RPMI8226 (cell line): ENCODE measurements at regions not wholly inside any gene's neighbourhood (a gene's known extent, or its start where the extent isn't known, plus 50 kb on each side); places are given as distances from the start of the nearest gene placed in this dataset.

Experiments
- DNase-seq: peaks from one replicate; pipeline ENCODE4 v3.0.0-alpha.2; 2015

DNA sequence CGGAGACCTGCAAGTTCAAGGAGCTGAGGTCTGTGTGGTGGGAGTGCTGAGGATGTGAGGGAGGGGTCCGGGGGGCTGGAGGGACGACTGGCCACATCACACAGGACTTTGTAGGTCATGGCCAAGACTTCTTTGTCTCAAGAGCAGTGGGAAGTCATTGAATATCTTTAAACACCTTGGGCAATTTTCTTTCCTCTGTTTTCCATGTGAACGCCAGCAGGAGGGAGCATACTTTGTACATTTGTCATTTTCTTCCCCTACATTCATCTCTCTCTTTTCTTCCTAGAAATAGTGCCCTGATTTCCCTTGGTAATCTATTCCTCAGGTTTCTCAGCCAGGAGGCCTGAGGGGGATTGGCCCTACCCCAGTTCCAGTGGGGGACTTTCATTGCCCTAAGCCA is 153.7 kb upstream of the MSX2 start:
- DNase-seq, result no peak

DNA sequence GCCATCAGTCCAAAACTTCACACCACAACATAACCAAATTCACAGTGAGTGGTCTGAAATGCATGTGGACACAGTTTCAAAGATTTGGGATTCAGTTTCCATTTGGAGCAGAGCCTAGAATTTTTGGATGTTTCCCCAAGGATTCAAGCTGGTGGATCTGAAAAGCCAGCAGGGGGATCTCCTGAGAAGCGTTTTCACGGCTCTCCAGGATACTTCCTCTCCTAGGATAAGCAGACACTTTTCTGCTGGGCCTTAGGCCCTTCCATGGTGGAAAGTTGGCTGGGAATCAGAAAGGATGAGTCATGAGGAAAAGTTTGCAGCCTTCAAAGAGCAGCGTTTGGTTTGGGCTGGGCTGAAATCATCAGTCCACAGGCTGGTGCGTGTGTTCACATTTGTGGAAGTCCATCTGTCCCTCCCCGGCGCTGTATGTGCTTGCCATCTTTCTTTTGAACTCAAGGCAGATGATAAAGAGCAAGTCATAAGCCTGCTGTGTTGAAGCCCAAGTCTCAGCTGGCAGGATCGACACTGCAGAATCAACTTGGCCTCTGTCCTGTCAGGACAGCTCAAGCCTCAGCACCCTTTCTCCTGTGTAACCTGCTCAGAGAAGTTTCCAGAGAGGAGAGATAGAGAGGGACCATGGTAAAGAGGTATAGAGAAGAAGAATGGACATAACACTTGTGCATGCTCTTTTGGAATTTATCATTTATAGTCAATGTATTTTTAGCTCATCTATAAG is 152.6 kb upstream of the MSX2 start:
- no peak for DNase-seq

DNA sequence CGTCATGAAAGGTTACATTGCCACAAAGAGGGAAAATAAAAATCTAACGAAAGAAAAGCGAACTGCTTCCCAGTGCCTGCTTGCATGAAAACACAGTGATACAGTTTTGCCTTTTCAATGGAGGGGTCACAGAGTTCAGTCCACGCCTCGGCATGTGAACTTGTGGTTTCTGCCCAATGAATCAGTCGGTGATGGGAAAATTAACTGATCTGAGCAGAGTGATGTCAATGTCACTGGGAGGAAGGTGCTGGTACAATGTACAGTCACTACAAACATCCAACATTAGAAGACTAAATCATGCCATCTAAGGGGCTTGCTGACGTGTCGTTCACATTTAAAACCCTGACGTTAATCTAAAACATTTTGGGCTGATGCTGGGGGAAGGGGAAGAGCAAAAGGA is 151.8 kb upstream of the MSX2 start:
- DNase-seq, result no peak

DNA sequence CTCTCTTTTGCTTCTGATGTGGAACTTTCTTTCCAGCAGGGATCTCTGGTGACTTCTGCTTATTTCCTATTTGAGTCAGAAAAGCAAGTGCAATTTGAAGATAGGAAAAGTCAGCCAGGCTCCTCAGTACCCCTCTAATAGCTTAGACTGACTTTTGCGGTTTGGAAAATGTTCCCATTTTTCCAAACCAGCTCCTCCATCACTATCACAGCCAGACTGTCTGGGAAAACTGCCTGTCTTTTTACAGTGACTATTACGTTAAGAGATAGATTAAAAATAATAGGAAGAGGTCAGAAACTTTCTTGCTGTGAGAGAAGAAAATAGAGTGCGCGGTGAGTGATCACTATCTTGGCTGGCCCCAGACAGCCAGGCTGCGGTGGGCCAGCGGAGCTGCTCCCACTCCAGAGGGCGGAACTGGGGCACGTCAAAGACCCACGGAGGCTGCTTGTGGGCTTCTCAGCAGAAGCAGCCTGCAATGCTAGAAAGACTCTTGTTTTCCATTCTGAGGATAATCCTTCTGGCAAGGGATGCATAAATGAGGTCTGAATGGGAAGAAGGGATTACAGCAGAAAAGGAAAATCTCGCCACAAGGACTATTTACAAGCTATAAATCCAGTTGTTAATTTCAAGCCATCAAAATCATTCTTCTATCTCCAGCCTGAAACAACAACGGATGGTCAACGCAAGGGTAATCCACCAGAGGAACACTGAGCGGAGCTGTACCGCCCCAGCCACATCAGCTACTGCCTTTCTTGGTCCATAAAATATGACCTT is 151.0 kb upstream of the MSX2 start:
- DNase-seq, result no peak

DNA sequence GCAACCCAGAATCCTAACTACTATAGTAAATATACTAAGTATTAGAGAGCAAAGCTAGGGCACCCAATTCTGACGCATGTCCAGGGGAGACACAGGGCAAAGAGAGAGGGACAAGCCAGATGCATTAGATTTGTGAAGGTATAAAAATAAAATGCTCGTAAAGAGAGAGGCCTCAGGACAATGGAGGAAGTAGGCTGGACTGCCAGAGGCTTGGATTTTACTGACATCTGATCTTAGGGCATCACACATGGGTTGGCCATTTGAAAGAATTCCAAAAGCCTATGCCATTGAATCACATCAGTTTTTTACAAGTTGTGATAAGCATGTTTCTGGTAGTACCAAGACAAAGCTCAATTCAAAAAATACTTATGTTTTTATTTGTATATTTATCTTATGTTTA is 149.3 kb upstream of the MSX2 start:
- no peak for DNase-seq

DNA sequence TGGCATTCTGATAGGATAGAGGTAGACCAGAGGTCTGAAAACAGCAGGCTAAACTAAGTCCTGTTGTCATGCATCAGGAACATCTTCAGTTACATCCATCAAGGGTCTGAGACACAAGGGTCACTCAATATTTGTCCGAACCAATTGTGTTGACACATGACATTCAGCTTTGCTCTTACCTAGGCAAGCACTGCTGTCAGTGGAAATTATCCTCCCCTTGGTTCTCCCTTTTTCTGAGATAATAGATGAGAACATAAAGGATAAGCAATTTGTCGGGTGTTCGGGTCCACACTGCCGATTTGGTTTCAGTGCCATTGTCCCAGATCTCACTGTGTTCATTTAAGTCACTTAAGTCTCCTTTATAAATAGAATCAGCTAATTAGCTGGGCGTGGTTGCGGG is 148.3 kb upstream of the MSX2 start:
- no peak for DNase-seq

DNA sequence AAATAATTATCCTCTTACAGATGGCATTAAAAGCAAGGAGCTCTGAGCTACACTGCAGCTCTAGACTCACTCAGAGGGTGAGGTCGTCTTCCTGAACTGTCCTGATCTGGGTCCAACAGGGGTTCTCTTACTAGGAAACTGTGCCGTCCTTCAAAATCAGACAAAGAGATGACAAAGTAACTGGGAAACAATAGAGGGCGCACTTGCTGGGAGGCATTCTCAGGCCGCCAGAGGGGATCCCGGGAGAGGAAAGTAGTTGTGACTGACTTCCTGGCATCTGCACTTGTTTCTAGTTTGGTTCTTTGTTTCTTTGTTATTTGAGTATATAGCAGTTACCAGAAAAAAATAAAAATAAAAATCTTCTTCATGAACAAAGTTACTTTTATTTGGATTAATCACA is 142.9 kb upstream of the MSX2 start:
- no peak for DNase-seq

DNA sequence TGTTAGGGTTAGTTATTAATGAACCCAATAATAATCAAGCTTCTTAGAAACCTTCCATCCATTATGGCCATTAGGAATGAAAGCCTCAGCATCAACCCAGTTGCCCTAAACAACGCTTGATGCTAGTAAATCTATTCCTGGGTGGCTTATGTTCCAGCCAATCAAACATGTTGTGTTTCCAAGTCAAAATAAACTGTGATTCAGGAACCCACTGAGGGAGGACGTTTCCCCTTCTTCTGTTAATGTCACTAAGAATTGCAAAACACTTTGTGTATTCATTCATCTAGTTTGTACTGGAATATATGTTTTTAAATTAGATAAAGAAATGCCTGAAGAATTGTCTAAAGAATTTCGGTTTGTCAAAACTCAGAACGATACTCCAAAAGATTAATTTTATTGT is 142.5 kb upstream of the MSX2 start:
- DNase-seq, result no peak

DNA sequence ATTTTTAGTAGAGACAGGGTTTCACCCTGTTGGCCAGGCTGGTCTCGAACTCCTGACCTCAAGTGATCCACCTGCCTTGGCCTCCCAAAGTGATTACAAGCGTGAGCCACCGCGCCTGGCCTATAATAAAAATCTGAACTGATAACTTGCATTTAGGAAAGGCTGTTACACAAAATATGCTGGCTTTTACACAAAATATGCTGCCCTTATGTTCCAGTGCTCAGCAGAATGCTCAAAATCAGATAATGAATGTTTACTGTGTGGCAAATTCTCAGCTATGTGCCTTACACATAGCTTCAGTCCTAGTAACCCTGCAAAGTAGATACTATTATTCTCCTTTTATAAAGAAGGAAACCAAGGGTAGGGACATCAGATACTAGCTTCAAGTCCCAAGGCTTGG is 141.3 kb upstream of the MSX2 start:
- no peak for DNase-seq

DNA sequence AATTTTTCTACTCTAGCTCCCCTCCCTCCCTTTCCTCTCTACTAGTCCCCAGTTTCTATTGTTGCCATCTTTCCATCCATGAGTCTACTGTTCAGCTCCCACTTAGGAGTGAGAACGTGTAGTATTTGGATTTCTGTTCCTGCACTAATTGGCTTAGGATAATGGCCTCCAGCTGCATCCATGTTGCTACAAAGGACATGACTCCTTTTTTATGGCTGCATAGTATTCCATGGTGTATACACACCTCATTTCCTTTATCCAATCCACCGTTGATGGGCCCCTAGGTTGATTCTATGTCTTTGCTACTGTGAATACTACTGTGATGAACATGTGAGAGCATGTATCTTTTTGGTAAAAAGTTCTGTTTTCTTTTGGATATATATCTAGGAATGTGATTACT is 138.9 kb upstream of the MSX2 start:
- DNase-seq, result no peak

DNA sequence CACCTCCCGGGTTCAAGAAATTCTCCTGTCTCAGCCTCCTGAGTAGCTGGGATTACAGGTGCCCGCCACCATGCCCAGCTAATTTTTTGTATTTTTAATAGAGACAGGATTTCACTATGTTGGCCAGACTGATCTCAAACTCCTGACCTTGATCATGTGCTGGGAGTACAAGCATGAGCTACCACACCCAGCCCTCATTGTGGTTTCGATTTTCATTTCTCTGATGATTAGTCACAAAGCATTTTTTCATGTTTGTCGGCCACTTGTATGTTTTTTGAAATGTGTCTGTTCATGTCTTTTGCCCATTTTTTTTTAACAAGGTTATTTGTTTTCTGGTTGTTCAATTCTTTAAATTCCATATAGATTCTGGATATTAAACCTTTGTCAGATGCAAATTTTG is 138.2 kb upstream of the MSX2 start:
- peak; percentile 23 for DNase-seq

DNA sequence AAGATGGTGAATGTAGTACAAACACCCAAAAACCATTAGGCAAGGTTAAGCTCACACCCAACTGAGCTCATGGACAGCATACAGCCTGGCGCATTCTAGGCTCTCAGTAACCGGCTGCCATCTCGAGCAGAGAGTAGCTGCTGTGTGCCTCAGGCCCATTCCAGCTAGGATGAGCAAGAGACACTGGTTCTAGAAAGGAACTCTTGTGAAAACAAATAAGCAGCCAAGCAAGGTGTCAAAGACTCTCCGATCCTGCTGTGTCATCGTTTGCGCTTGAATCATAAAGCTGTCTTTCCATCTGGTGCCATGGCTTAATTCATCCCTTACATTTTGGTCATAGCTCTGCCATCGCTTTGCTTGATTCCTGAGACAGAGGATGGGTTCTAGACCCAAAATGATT is 135.4 kb upstream of the MSX2 start:
- DNase-seq, result no peak

DNA sequence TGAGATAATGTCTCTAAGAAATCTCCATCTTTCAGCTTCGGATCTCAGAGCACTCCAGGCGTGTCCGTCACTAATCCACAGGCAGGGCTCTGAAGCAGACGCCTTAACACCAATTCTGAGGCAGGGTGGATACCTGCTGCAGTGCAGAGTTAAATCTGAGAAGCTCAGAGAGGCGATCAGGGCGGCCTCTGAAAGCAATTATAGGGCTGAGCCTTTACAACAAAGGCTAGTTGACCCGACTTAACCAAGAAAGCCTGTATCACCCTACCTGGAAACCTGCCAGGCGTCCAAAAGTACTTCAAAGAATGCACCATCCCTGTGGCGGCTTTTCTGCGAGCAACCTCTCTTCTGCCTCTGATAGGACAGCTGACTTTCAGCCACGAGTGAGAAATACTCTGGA is 134.8 kb upstream of the MSX2 start:
- peak; percentile 39 for DNase-seq

DNA sequence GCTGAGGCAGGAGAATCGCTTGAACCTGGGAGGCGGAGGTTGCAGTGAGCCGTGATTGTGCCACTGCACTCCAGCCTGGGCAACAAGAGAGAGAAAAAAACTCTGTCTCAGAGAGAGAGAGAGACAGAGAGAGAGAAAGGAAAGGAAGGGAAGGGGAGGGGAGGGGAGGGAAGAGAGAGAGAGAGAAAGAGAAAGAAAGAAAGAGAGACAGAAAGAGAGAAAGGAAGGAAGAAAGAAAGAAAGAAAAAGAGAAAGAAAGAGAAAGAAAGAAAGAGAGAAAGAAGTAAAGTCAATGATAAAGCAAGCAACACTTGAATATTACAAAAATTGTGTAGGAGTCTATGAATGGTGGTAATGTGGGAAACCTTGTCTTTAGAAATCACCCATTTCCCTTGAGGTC is 133.6 kb upstream of the MSX2 start:
- no peak for DNase-seq

DNA sequence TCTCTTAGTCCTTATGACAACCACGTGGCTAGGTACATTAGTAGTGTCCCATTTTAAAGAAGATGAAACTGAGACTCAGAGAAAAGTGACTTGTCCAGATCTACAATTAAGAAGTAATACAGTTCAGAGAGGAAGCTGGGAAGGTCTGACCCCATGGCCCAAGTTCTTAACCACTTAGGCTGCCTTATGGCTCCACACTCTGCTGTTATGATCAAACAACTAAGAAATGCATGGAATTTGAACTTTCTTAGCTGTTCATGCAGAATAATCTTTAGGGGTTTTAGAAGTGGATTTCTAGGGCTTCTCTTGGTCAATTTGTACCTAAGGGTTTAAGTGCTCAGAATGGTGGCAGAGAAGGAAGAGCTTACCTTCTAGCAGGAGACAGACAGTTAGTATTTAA is 128.0 kb upstream of the MSX2 start:
- DNase-seq, result no peak

DNA sequence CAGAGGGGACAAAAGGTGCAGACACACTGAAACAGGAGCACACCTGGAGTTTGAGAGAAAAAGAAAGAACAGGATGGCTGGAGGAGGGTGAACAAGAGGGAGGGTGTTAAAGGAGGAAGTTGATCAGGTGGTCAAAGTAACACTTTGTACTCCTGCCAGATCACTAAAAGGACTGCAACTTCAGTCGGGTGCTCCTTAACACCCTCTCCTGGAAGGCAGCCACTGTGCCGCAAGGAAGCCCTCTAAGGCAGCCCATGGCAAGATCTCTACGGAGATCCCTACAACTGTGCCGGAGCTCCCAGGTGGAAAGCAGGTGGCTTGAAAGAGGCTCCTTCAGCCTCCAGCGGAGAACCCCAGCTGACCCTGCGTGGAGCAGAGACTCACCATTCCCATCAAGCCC is 124.4 kb upstream of the MSX2 start:
- DNase-seq, result peak; percentile 81

DNA sequence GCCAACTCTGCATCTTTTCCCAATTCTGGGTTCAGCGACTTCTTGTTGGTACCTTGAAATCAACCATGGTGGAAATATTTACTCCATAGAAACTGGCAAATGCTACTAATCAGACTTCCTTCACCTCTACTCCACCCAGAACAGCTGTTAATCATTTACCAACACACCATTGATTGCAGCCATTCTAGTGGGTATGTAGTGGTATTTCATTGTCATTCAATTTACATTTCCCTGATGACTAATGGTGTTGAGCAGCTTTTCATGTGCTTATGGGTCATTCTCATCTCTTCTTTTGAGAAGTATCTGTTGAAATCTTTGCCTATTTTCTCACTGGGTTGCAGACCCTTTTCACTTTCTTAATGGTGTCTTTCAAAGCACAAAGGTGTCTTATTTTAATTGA is 122.4 kb upstream of the MSX2 start:
- DNase-seq, result no peak

DNA sequence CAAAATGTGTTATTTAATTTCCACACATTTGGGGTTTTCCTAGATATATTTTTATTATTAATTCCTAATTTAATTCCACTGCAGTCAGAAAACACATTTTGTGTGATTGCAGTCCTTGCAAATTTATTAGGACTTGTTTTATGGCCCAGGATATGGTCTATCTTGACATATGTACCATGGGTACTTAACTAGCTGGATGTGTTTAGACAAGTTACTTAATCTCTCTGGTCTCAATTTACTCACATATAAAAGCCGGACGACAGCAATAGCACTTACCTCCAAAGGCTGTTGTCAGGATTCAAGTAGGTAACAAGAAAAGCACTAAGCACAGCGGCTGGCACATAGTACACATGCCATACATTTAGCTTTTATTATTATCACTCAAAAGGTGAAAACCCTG is 118.2 kb upstream of the MSX2 start:
- no peak for DNase-seq

DNA sequence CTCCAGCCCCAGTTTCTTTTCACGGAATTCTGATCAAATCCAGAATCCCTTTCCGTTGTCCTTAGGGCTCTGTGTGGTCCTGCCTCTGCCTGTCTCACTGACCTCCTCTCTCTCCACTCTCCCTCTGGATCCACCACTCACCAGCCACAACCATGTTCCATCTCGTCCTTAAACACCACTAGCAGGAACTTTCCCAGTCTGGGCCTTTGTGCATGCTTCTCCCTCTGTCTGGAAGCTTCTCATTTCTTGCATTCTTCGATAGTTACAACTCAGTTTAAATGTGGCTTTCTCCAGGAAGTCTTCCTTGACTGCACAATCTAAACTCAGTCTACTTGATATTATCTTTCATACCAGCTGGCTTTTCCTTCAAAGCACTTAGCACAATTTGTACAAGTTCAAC is 117.7 kb upstream of the MSX2 start:
- no peak for DNase-seq

DNA sequence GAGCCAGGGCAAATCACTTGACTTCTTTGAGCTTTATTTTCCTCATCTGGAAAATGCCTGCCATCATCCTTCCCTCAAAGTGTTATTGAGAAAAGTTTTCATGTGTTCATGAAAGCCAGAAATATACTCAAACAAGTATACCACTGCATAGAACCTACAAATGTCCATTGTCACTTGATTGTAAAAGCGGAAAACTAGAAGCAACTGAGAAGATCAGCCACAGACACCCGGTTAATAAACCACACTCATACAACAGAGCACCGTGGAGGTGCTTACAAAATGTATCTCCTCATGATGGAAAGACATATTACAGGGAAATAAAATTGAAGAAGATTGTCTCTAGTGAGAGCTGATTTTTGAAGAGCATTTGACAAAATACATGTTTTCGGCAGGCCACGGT is 117.2 kb upstream of the MSX2 start:
- no peak for DNase-seq

DNA sequence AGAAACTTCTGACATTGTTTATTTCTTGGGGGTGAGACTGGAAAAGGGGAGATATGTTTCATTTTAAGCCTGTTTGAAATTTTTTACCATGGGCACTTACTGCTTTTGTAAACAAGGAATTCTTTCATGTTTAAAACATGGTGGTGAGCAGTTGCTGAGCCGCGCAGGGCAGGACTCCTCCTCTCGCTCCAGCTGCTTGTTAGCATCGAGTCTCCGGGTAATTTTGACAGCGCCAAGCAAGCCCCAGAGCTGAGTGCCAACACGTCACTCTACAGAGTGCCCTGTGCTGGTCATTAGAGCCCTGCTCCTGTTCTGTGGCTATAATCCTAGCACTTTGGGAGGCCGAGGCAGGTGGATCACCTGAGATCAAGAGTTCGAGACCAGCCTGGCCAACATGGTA is 116.5 kb upstream of the MSX2 start:
- no peak for DNase-seq

DNA sequence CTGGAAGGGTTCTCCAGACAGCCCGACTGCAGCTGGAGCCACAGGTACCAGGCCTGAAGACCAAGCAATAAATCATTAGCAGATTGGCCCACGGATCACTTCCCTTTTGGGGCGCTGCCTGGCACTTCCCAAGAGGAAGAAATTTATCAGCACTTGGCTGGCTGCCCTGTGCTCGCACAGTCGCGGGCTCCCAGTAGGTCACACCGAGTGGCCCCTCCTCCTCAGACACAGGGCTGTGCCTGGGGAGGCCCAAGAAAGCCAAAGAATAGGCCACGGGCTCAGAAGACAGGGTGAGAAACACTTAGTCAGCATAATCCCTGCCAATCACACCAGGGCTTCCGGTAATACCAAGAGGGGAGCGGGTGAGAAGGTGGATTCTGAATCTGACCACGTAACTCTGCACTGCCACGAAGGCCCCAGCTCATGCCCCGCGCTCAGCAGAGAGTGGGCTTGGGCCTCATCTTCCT is 115.7 kb upstream of the MSX2 start:
- peak; percentile 93 for DNase-seq

DNA sequence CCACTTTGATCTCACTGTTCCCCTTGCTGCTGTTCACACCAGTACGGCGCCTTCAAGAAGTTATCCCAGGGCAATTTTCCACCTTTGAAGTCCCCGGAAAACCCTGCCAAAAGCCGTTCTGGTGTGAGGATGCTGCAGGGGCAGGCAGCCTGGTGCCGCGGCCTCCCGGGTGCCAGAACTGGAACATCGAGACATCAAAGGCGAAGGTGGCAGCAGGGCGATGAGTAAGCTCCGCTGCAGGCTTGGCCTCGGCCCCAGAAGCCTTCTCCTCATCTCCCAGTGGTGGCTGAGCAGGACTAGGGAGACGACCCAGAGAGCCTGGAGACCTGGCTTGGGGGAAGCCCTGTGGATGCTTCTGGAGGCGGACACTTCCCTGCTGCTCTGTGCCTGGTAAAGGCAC is 115.3 kb upstream of the MSX2 start:
- DNase-seq, result peak; percentile 2

DNA sequence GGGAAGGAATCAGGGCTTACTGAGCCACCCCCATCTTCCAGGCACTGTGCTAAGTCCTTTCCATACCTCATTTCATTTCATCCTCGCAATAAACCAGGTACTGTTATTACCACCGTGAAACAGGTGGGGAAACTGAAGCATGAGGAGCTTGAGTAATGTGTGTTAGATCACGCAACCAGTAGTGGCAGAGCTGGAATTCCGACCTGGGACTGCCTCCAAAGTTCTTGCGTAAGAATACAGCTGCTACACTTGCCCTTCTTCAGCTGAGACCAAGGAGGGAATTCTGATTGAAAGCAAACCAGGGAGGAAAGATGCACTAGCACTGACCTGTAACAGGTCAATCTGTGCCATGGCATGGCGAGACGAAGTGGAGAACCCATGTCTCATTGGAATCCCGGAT is 113.4 kb upstream of the MSX2 start:
- no peak for DNase-seq

DNA sequence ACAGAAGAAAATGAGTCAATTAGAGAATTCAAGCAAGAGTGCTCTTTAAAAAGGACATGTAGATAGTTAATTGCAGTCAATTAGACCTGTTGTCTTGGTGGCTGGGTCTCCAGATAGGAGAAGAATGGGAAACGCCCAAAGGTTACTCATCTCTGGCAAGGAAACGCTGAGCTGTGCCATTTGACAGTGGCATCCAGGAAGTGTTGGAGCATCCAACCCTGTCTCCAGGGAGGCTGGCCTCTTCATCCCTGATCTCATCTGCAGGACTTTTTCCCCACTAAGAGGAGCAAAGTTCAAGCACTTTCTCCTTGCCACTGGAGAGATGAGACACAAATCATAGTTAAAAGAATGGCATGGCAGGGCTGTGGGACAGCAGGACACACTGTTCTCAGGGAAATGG is 111.7 kb upstream of the MSX2 start:
- no peak for DNase-seq
